ENCODE measurements at regions not wholly inside any gene's neighbourhood (a gene's known extent, or its start where the extent isn't known, plus 50 kb on each side); places are given as distances from the start of the nearest gene placed in this dataset.

DNA sequence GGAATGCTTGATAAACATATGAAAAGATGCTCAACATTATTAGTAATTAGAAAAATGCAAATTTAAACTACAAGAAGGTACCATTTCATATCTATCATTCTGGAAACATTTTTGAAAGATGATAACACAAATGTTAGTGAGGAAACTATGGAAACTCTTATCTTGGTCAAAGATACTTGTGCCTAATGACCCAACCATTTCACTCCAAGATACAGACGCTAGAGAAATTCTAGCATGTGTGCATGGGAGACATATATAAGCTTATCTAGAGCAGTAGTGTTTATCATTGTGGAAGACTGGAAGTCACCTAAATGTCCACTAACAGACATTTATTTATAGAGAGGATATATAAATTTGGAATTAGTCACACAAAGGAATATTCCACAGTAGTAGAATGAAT lies 143.1 kb upstream of the HMGA2 start:
- intact Hi-C loops (cut with DNase I; ENCODE audit: low total_unique reads) = no loop called here
- Histone ChIP-seq H3K27me3 (no peaks in the 10 kb centered on the region), H3K9me3 (no peaks in the 10 kb centered on the region), H3K36me3 (no peaks in the 10 kb centered on the region), H3K4me1 (no peaks in the 10 kb centered on the region), H3K27ac (no peak overlapping the region), H3K4me3 (no peak overlapping the region)
- TF ChIP-seq, protein P1, sequence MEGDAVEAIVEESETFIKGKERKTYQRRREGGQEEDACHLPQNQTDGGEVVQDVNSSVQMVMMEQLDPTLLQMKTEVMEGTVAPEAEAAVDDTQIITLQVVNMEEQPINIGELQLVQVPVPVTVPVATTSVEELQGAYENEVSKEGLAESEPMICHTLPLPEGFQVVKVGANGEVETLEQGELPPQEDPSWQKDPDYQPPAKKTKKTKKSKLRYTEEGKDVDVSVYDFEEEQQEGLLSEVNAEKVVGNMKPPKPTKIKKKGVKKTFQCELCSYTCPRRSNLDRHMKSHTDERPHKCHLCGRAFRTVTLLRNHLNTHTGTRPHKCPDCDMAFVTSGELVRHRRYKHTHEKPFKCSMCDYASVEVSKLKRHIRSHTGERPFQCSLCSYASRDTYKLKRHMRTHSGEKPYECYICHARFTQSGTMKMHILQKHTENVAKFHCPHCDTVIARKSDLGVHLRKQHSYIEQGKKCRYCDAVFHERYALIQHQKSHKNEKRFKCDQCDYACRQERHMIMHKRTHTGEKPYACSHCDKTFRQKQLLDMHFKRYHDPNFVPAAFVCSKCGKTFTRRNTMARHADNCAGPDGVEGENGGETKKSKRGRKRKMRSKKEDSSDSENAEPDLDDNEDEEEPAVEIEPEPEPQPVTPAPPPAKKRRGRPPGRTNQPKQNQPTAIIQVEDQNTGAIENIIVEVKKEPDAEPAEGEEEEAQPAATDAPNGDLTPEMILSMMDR (IDR thresholded peaks at IDR 0.05) = no peak
- TF ChIP-seq EP300 (IDR thresholded peaks at IDR 0.05; ENCODE audit: low read depth) (no peak), POLR2A (IDR thresholded peaks at IDR 0.05) (no peak), POLR2AphosphoS5 (IDR thresholded peaks at IDR 0.05) (no peak)
- in situ Hi-C loops (cut with MboI; ENCODE audit: low pct_ligation_motif_present in 1 of 4, low pct_unique_long_range_greater_than_20kb in 1 of 4, low sequenced_read_pairs in 3 of 4) = no loop called here
- no peak for DNase-seq
- 70 to 75% methylated on average over 1 of the region's 1 CpG for WGBS, 2 donors (ENCODE audit: low coverage in 1 of 2)

DNA sequence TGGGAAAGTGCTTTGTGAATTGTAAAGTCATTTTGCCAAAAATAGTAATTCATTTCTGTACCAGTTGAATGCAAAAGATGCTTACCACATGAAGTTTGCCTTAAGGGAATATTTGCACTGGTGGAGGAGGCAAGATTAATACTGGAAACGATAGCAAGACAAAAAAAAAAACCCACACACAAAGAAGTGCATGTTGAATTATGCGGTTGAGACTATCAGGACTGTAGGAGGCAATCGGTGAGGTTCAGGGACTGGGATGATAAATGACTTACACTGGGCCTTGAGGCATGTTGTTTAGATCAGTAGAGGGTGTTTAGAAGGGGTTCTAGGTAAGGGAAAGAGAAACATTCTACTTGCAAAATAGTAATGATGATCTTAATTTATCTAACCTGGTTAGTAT lies 142.2 kb upstream of the HMGA2 start:
- Histone ChIP-seq H3K4me1 (no peaks in the 10 kb centered on the region), H3K27ac (no peak overlapping the region), H3K27me3 (no peaks in the 10 kb centered on the region), H3K4me3 (no peak overlapping the region), H3K36me3 (no peaks in the 10 kb centered on the region), H3K9me3 (no peaks in the 10 kb centered on the region)
- in situ Hi-C loops (cut with MboI; ENCODE audit: low pct_ligation_motif_present in 1 of 4, low pct_unique_long_range_greater_than_20kb in 1 of 4, low sequenced_read_pairs in 3 of 4) (no loop called here), intact Hi-C loops (cut with DNase I; ENCODE audit: low total_unique reads) (no loop called here)
- 34 to 36% methylated on average over 3 of the region's 3 CpGs for WGBS, 2 donors (ENCODE audit: low coverage in 1 of 2)
- DNase-seq = no peak
- TF ChIP-seq EP300 (IDR thresholded peaks at IDR 0.05; ENCODE audit: low read depth) (no peak), POLR2AphosphoS5 (IDR thresholded peaks at IDR 0.05) (no peak), POLR2A (IDR thresholded peaks at IDR 0.05) (no peak)
- TF ChIP-seq, protein P1 (IDR thresholded peaks at IDR 0.05) = no peak

DNA sequence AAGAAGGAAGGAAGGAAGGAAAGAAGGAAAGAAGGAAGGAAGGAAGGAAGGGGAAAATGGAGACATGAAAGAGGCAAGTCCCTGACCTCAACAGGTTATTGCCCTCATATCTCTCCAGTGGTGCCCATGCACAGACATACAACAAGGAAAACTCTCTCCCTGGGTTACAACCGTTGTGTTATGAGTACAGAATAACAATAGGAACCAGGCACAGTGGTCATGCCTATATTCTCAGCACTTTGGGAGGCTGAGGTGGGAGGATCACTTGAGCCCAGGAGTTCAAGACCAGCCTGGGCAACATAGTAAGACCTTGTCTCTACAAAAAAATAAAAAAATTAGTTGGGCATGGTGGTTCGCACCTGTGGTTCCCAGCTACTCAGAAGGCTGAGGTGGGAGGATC lies 139.4 kb upstream of the HMGA2 start:
- Histone ChIP-seq H3K27ac (no peak overlapping the region), H3K27me3 (no peaks in the 10 kb centered on the region), H3K9me3 (no peaks in the 10 kb centered on the region), H3K4me3 (no peak overlapping the region), H3K4me1 (no peaks in the 10 kb centered on the region), H3K36me3 (no peaks in the 10 kb centered on the region)
- no peak for DNase-seq
- intact Hi-C loops (cut with DNase I; ENCODE audit: low total_unique reads) (no loop called here), in situ Hi-C loops (cut with MboI; ENCODE audit: low pct_ligation_motif_present in 1 of 4, low pct_unique_long_range_greater_than_20kb in 1 of 4, low sequenced_read_pairs in 3 of 4) (no loop called here)
- TF ChIP-seq EP300 (IDR thresholded peaks at IDR 0.05; ENCODE audit: low read depth) = no peak
- no peak for TF ChIP-seq POLR2A (IDR thresholded peaks at IDR 0.05)
- TF ChIP-seq, protein P1 (IDR thresholded peaks at IDR 0.05) = no peak
- TF ChIP-seq POLR2AphosphoS5 (IDR thresholded peaks at IDR 0.05) = no peak
- WGBS, 2 donors (ENCODE audit: low coverage in 1 of 2) = 80 to 81% methylated on average over 1 to 2 of the region's 2 CpGs

DNA sequence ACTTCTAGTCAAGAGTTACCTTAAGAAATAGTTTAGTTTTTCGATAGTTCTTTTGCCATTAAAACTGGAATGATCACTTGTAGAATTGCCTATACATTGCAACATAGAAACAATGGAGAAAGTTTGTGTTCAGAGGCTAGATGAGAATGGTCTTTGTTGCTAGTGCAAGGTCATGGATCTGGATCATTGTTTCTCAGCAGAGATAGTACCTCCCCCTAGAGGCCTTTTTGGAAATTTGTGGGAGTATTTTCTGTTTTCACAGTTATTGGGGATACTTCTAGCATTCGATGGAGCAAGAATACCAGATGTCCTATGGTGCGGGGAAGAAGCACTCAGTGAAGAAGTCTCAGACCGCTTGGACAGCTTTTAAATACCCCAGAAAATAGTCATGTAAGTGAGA lies 138.8 kb upstream of the HMGA2 start:
- in situ Hi-C loops (cut with MboI; ENCODE audit: low pct_ligation_motif_present in 1 of 4, low pct_unique_long_range_greater_than_20kb in 1 of 4, low sequenced_read_pairs in 3 of 4) = no loop called here
- WGBS, 2 donors (ENCODE audit: low coverage in 1 of 2) = 66 to 71% methylated on average over 4 of the region's 4 CpGs
- Histone ChIP-seq H3K36me3 (no peaks in the 10 kb centered on the region), H3K4me1 (no peaks in the 10 kb centered on the region), H3K9me3 (no peaks in the 10 kb centered on the region), H3K27me3 (no peaks in the 10 kb centered on the region), H3K27ac (no peak overlapping the region), H3K4me3 (no peak overlapping the region)
- TF ChIP-seq, protein P1 (IDR thresholded peaks at IDR 0.05) = peak; percentile 31 to 39 (median 33)
- no peak for TF ChIP-seq POLR2A (IDR thresholded peaks at IDR 0.05)
- no peak for TF ChIP-seq POLR2AphosphoS5 (IDR thresholded peaks at IDR 0.05)
- DNase-seq = no peak
- intact Hi-C loops (cut with DNase I; ENCODE audit: low total_unique reads) = no loop called here

Data from transverse colon (tissue), 4 donors.